ENCODE measurements at regions not wholly inside any gene's neighbourhood (a gene's known extent, or its start where the extent isn't known, plus 50 kb on each side); places are given as distances from the start of the nearest gene placed in this dataset.

- Histone ChIP-seq H3K4me3 (replicated peaks in 1 of 3; ENCODE audit: low read depth in 2 of 3, low read length in 3 of 3) (no peak overlapping the region), H3K36me3 (replicated peaks in 1 of 2; ENCODE audit: control insufficient read depth in 1 of 2, insufficient read depth in 2 of 2, low read length in 2 of 2) (no peaks in the 10 kb centered on the region), H3K9me3 (replicated peaks in 1 of 2; ENCODE audit: control insufficient read depth in 1 of 2, insufficient read depth in 1 of 2, low read length in 2 of 2) (no peaks in the 10 kb centered on the region), H3K4me1 (ENCODE audit: control insufficient read depth in 1 of 2, insufficient read depth in 2 of 2, low read length in 2 of 2) (peaks cover 88 to 94% of the 10 kb centered on the region in 2 donors), H2AFZ (ENCODE audit: insufficient read depth, low read depth, low read length, poor library complexity, severe bottlenecking) (no peak overlapping the region), H3K9ac (ENCODE audit: insufficient read depth, low read length, poor library complexity, severe bottlenecking) (peak overlapping the region; percentile 78), H4K20me1 (ENCODE audit: insufficient read depth, low read length) (no peaks in the 10 kb centered on the region), H3K4me2 (replicated peaks; ENCODE audit: extremely low read depth, low read length, poor library complexity, severe bottlenecking) (no peak overlapping the region), H3K79me2 (ENCODE audit: insufficient read depth, low read length) (no peaks in the 10 kb centered on the region), H3K27ac (ENCODE audit: low read depth in 1 of 2, low read length in 2 of 2) (peak overlapping the region; percentile 84 to 100), H3K27me3 (ENCODE audit: control insufficient read depth in 2 of 2, insufficient read depth in 2 of 2, low read length in 2 of 2) (no peaks in the 10 kb centered on the region)
- WGBS (ENCODE audit: insufficient coverage), result no CpG with 5 or more reads among the region's 3 CpGs
- H3K9me3 Mint-ChIP-seq, result peaks cover 0 to 5% (median 0%) of the 10 kb centered on the region in 7 donors
- TF ChIP-seq CTCF (IDR thresholded peaks at IDR 0.05), result no peak
- peak in 2 of 3 donors; percentile 43 to 44 for DNase-seq
- H3K4me3 Mint-ChIP-seq, result peak overlapping the region; percentile 7 to 69
- peak overlapping the region; percentile 97 to 99 (median 98) for H3K27ac Mint-ChIP-seq
- H3K4me1 Mint-ChIP-seq, result peaks cover 95% of the 10 kb centered on the region
- peaks cover 4 to 7% of the 10 kb centered on the region in 2 donors for H3K36me3 Mint-ChIP-seq
- intact Hi-C loops (cut with micrococcal nuclease), result loop anchor here (2.0 to 10.0 kb wide), 7 partner anchors 41 to 346 kb away; partner anchors contain the start of gene IRF2BP2 (in 1 of the 2)
- H3K27me3 Mint-ChIP-seq (ENCODE audit: low read depth in 3 of 3), result no peaks in the 10 kb centered on the region
Observed at GRCh38 chr1:234841281-234841680, 231.3 kb upstream of the IRF2BP2 start.

GRCh38 chr1:234840843-234841242 is 230.9 kb upstream of the IRF2BP2 start:
- no peaks in the 10 kb centered on the region for H3K79me2 ChIP-seq (ENCODE audit: insufficient read depth, low read length)
- no peaks in the 10 kb centered on the region for H4K20me1 ChIP-seq (ENCODE audit: insufficient read depth, low read length)
- no peak overlapping the region for H3K4me3 ChIP-seq (replicated peaks in 1 of 3; ENCODE audit: low read depth in 2 of 3, low read length in 3 of 3)
- H3K4me1 Mint-ChIP-seq, result peaks cover 95% of the 10 kb centered on the region
- no peak overlapping the region for H3K4me3 Mint-ChIP-seq
- H3K36me3 Mint-ChIP-seq, result peaks cover 4 to 7% of the 10 kb centered on the region in 2 donors
- peaks cover 92 to 94% of the 10 kb centered on the region in 2 donors for H3K4me1 ChIP-seq (ENCODE audit: control insufficient read depth in 1 of 2, insufficient read depth in 2 of 2, low read length in 2 of 2)
- WGBS (ENCODE audit: insufficient coverage), result 37% methylated on average over 2 of the region's 2 CpGs
- peak overlapping the region; percentile 97 to 99 (median 98) for H3K27ac Mint-ChIP-seq
- no peaks in the 10 kb centered on the region for H3K9me3 ChIP-seq (replicated peaks in 1 of 2; ENCODE audit: control insufficient read depth in 1 of 2, insufficient read depth in 1 of 2, low read length in 2 of 2)
- H3K27ac ChIP-seq (ENCODE audit: low read depth in 1 of 2, low read length in 2 of 2), result peak overlapping the region; percentile 84 to 100
- intact Hi-C loops (cut with micrococcal nuclease), result loop anchor here (2.0 to 10.0 kb wide), 7 partner anchors 41 to 346 kb away; partner anchors contain the start of gene IRF2BP2 (in 1 of the 2)
- no peak overlapping the region for H2AFZ ChIP-seq (ENCODE audit: insufficient read depth, low read depth, low read length, poor library complexity, severe bottlenecking)
- peak overlapping the region; percentile 78 for H3K9ac ChIP-seq (ENCODE audit: insufficient read depth, low read length, poor library complexity, severe bottlenecking)
- H3K27me3 Mint-ChIP-seq (ENCODE audit: low read depth in 3 of 3), result no peaks in the 10 kb centered on the region
- no peak for TF ChIP-seq CTCF (IDR thresholded peaks at IDR 0.05)
- H3K27me3 ChIP-seq (ENCODE audit: control insufficient read depth in 2 of 2, insufficient read depth in 2 of 2, low read length in 2 of 2), result no peaks in the 10 kb centered on the region
- H3K4me2 ChIP-seq (replicated peaks; ENCODE audit: extremely low read depth, low read length, poor library complexity, severe bottlenecking), result no peak overlapping the region
- DNase-seq, result peak; percentile 61 to 83 (median 77)
- no peaks in the 10 kb centered on the region for H3K36me3 ChIP-seq (replicated peaks in 1 of 2; ENCODE audit: control insufficient read depth in 1 of 2, insufficient read depth in 2 of 2, low read length in 2 of 2)
- peaks cover 0 to 5% (median 0%) of the 10 kb centered on the region in 7 donors for H3K9me3 Mint-ChIP-seq

Data from CD14-positive monocyte (primary cell).